ENCODE measurements at regions not wholly inside any gene's neighbourhood (a gene's known extent, or its start where the extent isn't known, plus 50 kb on each side); places are given as distances from the start of the nearest gene placed in this dataset.

DNA sequence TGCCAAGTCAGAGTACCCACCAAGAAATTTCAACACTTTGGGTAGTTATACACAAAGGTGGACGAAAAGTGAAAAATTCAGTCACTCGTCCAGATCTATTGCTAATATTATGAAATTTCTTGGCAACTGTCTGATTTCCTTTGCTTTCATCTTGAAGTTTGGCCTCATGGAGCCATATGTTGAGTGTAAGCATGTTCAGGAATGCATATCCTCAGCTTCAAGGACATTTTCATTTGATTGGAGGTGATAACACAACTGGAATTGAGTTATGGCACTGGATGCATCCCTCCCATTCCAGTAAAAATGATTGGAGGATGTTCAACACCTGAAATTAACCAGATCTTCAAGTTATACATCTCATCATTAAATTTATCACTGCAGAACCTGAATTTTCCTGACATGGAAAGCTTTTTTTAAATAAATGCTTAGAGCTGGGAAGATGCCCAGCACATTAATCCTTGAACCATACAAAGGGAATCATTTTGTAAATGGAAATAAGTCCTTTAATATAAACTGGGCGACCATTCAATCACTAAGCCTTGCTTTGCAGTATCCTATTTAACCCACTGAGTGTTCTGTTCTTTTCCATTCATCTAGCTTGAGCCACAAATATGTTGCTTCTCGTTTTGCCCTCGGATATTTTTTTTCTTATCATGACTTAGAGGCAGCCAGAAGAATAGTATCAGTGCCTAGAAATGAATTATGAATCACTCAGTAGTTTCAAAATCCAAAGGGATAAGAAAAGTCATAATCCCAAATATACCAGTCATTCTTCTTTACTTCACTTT is 273.7 kb upstream of the PIK3R1 start:
- Histone ChIP-seq H3K4me3 (ENCODE audit: low read length in 2 of 2) (no peak overlapping the region), H3K14ac (ENCODE audit: low read length) (no peak overlapping the region), H2BK12ac (ENCODE audit: low read length) (no peak overlapping the region), H2BK120ac (ENCODE audit: low read depth, low read length) (no peak overlapping the region), H3K9me3 (replicated peaks in 1 of 2; ENCODE audit: control insufficient read depth in 2 of 2, insufficient read depth in 1 of 2, low read depth in 1 of 2, low read length in 2 of 2) (no peaks in the 10 kb centered on the region), H2BK5ac (ENCODE audit: low read length) (no peak overlapping the region), H3K27ac (replicated peaks; ENCODE audit: low read length) (no peak overlapping the region), H3K18ac (ENCODE audit: low read length) (no peak overlapping the region), H3K4me2 (ENCODE audit: insufficient read depth, low read length, poor library complexity, severe bottlenecking) (no peak overlapping the region), H2AK5ac (ENCODE audit: low read depth, low read length) (no peak overlapping the region), H3K4ac (ENCODE audit: low read length) (no peak overlapping the region), H3K23ac (ENCODE audit: low read depth, low read length, poor library complexity) (no peak overlapping the region), H4K91ac (ENCODE audit: low read depth, low read length, poor library complexity) (no peak overlapping the region), H2BK15ac (ENCODE audit: low read length) (no peak overlapping the region), H3K36me3 (replicated peaks in 1 of 2; ENCODE audit: control insufficient read depth in 2 of 2, insufficient read depth in 2 of 2, low read length in 2 of 2) (no peaks in the 10 kb centered on the region), H3K9ac (ENCODE audit: low read depth, low read length, poor library complexity) (no peak overlapping the region), H2AFZ (ENCODE audit: low read length) (no peak overlapping the region), H4K8ac (ENCODE audit: low read depth, low read length) (no peak overlapping the region), H3K4me1 (ENCODE audit: control insufficient read depth in 2 of 2, insufficient read depth in 1 of 2, low read depth in 1 of 2, low read length in 2 of 2) (peaks cover 0 to 4% of the 10 kb centered on the region in 2 donors), H3K27me3 (ENCODE audit: control insufficient read depth in 3 of 3, insufficient read depth in 3 of 3, low read depth in 1 of 3, low read length in 3 of 3) (no peaks in the 10 kb centered on the region), H3K79me1 (ENCODE audit: low read depth, low read length) (no peaks in the 10 kb centered on the region)
- WGBS, 2 donors (ENCODE audit: extremely low coverage in 2 of 2, insufficient read length in 2 of 2, insufficient replicate concordance in 1 of 2), result no CpG with 5 or more reads among the region's 5 CpGs
- no peak for DNase-seq (ENCODE audit: low spot score)

DNA sequence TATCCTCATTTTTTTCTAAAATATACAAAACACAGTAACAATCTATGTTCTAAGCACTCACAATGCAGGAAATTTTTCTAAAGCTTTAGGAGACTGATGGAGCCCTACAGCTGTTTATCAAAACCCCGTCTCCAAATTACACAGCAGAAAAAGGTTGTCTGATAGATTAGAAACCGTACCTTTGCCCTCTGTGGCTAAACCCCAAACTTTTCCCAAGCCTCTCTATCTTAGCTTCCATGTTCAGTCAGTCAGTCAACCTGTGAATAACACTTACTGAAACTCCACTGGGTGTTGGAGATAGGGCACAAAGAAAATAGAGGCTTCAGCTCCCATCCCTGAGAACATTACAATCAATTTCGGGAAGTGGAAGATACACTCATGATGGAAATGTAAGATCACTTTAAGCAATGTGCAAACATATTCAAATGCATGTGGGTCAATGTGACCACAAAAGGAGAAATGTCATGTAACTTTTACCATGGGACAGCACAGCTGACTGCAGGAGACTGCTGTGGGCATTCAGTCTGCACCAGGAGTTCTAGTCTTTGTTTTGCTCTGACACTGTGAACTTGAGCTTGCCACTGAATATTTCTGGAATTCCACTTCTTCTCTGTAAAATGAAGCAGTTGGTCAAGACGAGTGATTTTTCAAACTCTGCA is 279.5 kb upstream of the PIK3R1 start:
- Histone ChIP-seq H3K14ac (ENCODE audit: low read length) (no peak overlapping the region), H3K9me3 (replicated peaks in 1 of 2; ENCODE audit: control insufficient read depth in 2 of 2, insufficient read depth in 1 of 2, low read depth in 1 of 2, low read length in 2 of 2) (peaks cover 0 to 5% of the 10 kb centered on the region in 2 donors), H3K36me3 (replicated peaks in 1 of 2; ENCODE audit: control insufficient read depth in 2 of 2, insufficient read depth in 2 of 2, low read length in 2 of 2) (no peaks in the 10 kb centered on the region), H2AFZ (ENCODE audit: low read length) (no peak overlapping the region), H2BK12ac (ENCODE audit: low read length) (no peak overlapping the region), H3K9ac (ENCODE audit: low read depth, low read length, poor library complexity) (no peak overlapping the region), H3K27me3 (ENCODE audit: control insufficient read depth in 3 of 3, insufficient read depth in 3 of 3, low read depth in 1 of 3, low read length in 3 of 3) (no peaks in the 10 kb centered on the region), H3K79me1 (ENCODE audit: low read depth, low read length) (no peaks in the 10 kb centered on the region), H4K91ac (ENCODE audit: low read depth, low read length, poor library complexity) (no peak overlapping the region), H3K4me3 (ENCODE audit: low read length in 2 of 2) (no peak overlapping the region), H2BK5ac (ENCODE audit: low read length) (no peak overlapping the region), H3K18ac (ENCODE audit: low read length) (no peak overlapping the region), H2AK5ac (ENCODE audit: low read depth, low read length) (no peak overlapping the region), H3K27ac (replicated peaks; ENCODE audit: low read length) (no peak overlapping the region), H3K4me1 (ENCODE audit: control insufficient read depth in 2 of 2, insufficient read depth in 1 of 2, low read depth in 1 of 2, low read length in 2 of 2) (peaks cover 0 to 4% of the 10 kb centered on the region in 2 donors), H2BK15ac (ENCODE audit: low read length) (no peak overlapping the region), H3K23ac (ENCODE audit: low read depth, low read length, poor library complexity) (no peak overlapping the region), H3K4me2 (ENCODE audit: insufficient read depth, low read length, poor library complexity, severe bottlenecking) (no peak overlapping the region), H3K4ac (ENCODE audit: low read length) (no peak overlapping the region), H4K8ac (ENCODE audit: low read depth, low read length) (no peak overlapping the region), H2BK120ac (ENCODE audit: low read depth, low read length) (no peak overlapping the region)
- DNase-seq (ENCODE audit: low spot score), result no peak
- WGBS, 2 donors (ENCODE audit: extremely low coverage in 2 of 2, insufficient read length in 2 of 2, insufficient replicate concordance in 1 of 2), result no CpG with 5 or more reads among the region's 4 CpGs

DNA sequence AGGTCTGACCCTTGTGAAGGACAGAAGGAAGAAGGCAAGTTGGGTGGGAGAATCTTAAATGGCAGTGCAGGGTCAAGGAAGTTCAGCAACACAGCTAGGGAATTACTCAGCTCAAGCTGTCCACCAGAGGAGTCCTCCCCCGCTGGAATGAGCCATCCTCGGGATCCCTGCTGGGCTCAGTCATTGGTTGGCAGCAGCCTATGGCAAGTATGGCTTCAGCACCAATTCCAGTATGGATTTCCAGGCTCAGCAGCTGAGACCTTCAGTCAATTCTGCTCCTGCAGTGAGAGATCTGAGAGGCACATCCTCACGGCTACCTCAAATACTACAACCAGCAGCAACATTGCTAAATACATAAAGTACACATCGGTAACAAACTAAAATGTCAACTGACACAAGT is 280.6 kb upstream of the PIK3R1 start:
- Histone ChIP-seq H3K36me3 (replicated peaks in 1 of 2; ENCODE audit: control insufficient read depth in 2 of 2, insufficient read depth in 2 of 2, low read length in 2 of 2) (no peaks in the 10 kb centered on the region), H3K18ac (ENCODE audit: low read length) (no peak overlapping the region), H3K27ac (replicated peaks; ENCODE audit: low read length) (no peak overlapping the region), H3K14ac (ENCODE audit: low read length) (no peak overlapping the region), H3K4me3 (ENCODE audit: low read length in 2 of 2) (no peak overlapping the region), H3K27me3 (ENCODE audit: control insufficient read depth in 3 of 3, insufficient read depth in 3 of 3, low read depth in 1 of 3, low read length in 3 of 3) (no peaks in the 10 kb centered on the region), H4K8ac (ENCODE audit: low read depth, low read length) (no peak overlapping the region), H3K9me3 (replicated peaks in 1 of 2; ENCODE audit: control insufficient read depth in 2 of 2, insufficient read depth in 1 of 2, low read depth in 1 of 2, low read length in 2 of 2) (peaks cover 0 to 5% of the 10 kb centered on the region in 2 donors), H2BK15ac (ENCODE audit: low read length) (no peak overlapping the region), H3K4me1 (ENCODE audit: control insufficient read depth in 2 of 2, insufficient read depth in 1 of 2, low read depth in 1 of 2, low read length in 2 of 2) (peaks cover 0 to 4% of the 10 kb centered on the region in 2 donors), H3K4ac (ENCODE audit: low read length) (no peak overlapping the region), H3K9ac (ENCODE audit: low read depth, low read length, poor library complexity) (no peak overlapping the region), H3K23ac (ENCODE audit: low read depth, low read length, poor library complexity) (no peak overlapping the region), H2BK120ac (ENCODE audit: low read depth, low read length) (no peak overlapping the region), H3K4me2 (ENCODE audit: insufficient read depth, low read length, poor library complexity, severe bottlenecking) (no peak overlapping the region), H4K91ac (ENCODE audit: low read depth, low read length, poor library complexity) (no peak overlapping the region), H2BK5ac (ENCODE audit: low read length) (no peak overlapping the region), H3K79me1 (ENCODE audit: low read depth, low read length) (no peaks in the 10 kb centered on the region), H2AK5ac (ENCODE audit: low read depth, low read length) (no peak overlapping the region), H2BK12ac (ENCODE audit: low read length) (no peak overlapping the region), H2AFZ (ENCODE audit: low read length) (no peak overlapping the region)
- no peak for DNase-seq (ENCODE audit: low spot score)
- no CpG with 5 or more reads among the region's 4 CpGs for WGBS, 2 donors (ENCODE audit: extremely low coverage in 2 of 2, insufficient read length in 2 of 2, insufficient replicate concordance in 1 of 2)

DNA sequence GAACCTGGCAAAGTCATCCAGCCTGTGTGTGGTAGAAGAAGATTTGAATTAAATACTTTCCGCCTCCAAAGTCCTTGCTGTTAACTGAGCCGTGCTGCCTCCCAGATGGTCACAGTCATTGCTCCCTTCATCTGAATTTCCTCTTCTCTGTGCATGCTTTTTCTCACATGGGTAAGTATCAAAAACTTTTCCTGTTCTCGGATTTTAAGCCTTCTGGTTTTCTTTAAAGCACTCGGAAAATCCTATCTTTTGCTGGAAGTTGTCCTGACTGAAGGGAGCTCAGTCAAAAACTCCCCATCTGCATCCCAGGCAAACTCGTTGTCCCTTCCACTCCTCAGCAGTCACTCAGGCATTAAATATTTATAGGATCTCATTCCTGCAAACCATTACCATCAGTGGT is 290.0 kb upstream of the PIK3R1 start:
- Histone ChIP-seq H3K4me3 (ENCODE audit: low read length in 2 of 2) (no peak overlapping the region), H2AK5ac (ENCODE audit: low read depth, low read length) (no peak overlapping the region), H3K79me1 (ENCODE audit: low read depth, low read length) (no peaks in the 10 kb centered on the region), H2BK120ac (ENCODE audit: low read depth, low read length) (no peak overlapping the region), H3K9me3 (replicated peaks in 1 of 2; ENCODE audit: control insufficient read depth in 2 of 2, insufficient read depth in 1 of 2, low read depth in 1 of 2, low read length in 2 of 2) (no peaks in the 10 kb centered on the region), H3K18ac (ENCODE audit: low read length) (no peak overlapping the region), H4K91ac (ENCODE audit: low read depth, low read length, poor library complexity) (no peak overlapping the region), H3K27me3 (ENCODE audit: control insufficient read depth in 3 of 3, insufficient read depth in 3 of 3, low read depth in 1 of 3, low read length in 3 of 3) (no peaks in the 10 kb centered on the region), H2BK5ac (ENCODE audit: low read length) (no peak overlapping the region), H3K27ac (replicated peaks; ENCODE audit: low read length) (no peak overlapping the region), H3K36me3 (replicated peaks in 1 of 2; ENCODE audit: control insufficient read depth in 2 of 2, insufficient read depth in 2 of 2, low read length in 2 of 2) (no peaks in the 10 kb centered on the region), H3K9ac (ENCODE audit: low read depth, low read length, poor library complexity) (no peak overlapping the region), H3K23ac (ENCODE audit: low read depth, low read length, poor library complexity) (no peak overlapping the region), H3K14ac (ENCODE audit: low read length) (no peak overlapping the region), H3K4me1 (ENCODE audit: control insufficient read depth in 2 of 2, insufficient read depth in 1 of 2, low read depth in 1 of 2, low read length in 2 of 2) (peaks cover 0 to 2% of the 10 kb centered on the region in 2 donors), H3K4me2 (ENCODE audit: insufficient read depth, low read length, poor library complexity, severe bottlenecking) (no peak overlapping the region), H2AFZ (ENCODE audit: low read length) (no peak overlapping the region), H4K8ac (ENCODE audit: low read depth, low read length) (no peak overlapping the region), H2BK15ac (ENCODE audit: low read length) (no peak overlapping the region), H2BK12ac (ENCODE audit: low read length) (no peak overlapping the region), H3K4ac (ENCODE audit: low read length) (no peak overlapping the region)
- no CpG with 5 or more reads among the region's 5 CpGs for WGBS, 2 donors (ENCODE audit: extremely low coverage in 2 of 2, insufficient read length in 2 of 2, insufficient replicate concordance in 1 of 2)
- DNase-seq (ENCODE audit: low spot score), result no peak
